WERI-Rb-1 (cell line): ENCODE measurements at regions not wholly inside any gene's neighbourhood (a gene's known extent, or its start where the extent isn't known, plus 50 kb on each side); places are given as distances from the start of the nearest gene placed in this dataset.

Source experiments
- DNase-seq: peaks from one replicate; pipeline ENCODE4 v3.0.0-alpha.2; 2020
- H3K27ac ChIP-seq: fragments of 250-450 bp; sonication (Bioruptor Pico); 2 replicates; pipeline ENCODE4 v1.5.1; 2020; ENCODE audit warnings: mild to moderate bottlenecking, moderate library complexity
- H3K27me3 ChIP-seq: fragments of 250-450 bp; sonication (Bioruptor Pico); 2 replicates; pipeline ENCODE4 v1.5.1; 2021; ENCODE audit warnings: mild to moderate bottlenecking, low read depth, moderate library complexity; ENCODE audit not compliant: insufficient read depth, severe bottlenecking
- H3K36me3 ChIP-seq: fragments of 250-450 bp; sonication (Bioruptor Pico); 2 replicates; pipeline ENCODE4 v1.5.1; 2020; ENCODE audit warnings: mild to moderate bottlenecking, moderate library complexity
- H3K4me3 ChIP-seq: 2 replicates; pipeline ENCODE4 v1.5.1; 2011; ENCODE audit warnings: low read depth, mild to moderate bottlenecking, control low read depth, low read length
- H3K9me3 ChIP-seq: fragments of 250-450 bp; sonication (Bioruptor Pico); 2 replicates; pipeline ENCODE4 v1.5.1; 2021; ENCODE audit warnings: mild to moderate bottlenecking, moderate library complexity; ENCODE audit not compliant: severe bottlenecking
- TF ChIP-seq, protein P1 (sequence below): IDR thresholded peaks from 2 replicates; pipeline ENCODE4 v1.5.1; 2011; ENCODE audit warnings: low read depth, mild to moderate bottlenecking, control low read depth, inconsistent platforms, low read length

DNA sequence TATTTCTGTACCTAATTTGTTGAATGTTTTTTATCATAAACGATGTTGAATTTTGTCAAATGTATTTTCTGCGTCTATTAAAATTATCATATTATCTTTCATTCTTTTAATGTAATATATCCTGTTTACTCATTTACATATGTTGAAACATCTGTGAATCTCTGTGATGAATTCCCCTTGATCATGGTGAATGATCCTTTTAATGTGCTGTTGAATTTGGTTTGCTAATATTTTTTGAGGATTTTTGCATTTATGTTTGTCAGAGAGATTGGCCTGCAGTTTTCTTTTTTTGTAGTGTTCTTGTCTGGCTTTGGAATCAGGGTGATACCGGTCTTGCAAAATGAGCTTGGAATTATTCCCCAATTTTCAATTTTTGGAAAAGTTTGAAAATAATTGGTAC lies 569.3 kb upstream of the CCDC179 start:
- Histone ChIP-seq H3K36me3 (no peaks in the 10 kb centered on the region), H3K27me3 (peaks cover 4% of the 10 kb centered on the region), H3K27ac (no peak overlapping the region), H3K9me3 (no peaks in the 10 kb centered on the region), H3K4me3 (no peak overlapping the region)
- DNase-seq, result no peak
- TF ChIP-seq, protein P1, sequence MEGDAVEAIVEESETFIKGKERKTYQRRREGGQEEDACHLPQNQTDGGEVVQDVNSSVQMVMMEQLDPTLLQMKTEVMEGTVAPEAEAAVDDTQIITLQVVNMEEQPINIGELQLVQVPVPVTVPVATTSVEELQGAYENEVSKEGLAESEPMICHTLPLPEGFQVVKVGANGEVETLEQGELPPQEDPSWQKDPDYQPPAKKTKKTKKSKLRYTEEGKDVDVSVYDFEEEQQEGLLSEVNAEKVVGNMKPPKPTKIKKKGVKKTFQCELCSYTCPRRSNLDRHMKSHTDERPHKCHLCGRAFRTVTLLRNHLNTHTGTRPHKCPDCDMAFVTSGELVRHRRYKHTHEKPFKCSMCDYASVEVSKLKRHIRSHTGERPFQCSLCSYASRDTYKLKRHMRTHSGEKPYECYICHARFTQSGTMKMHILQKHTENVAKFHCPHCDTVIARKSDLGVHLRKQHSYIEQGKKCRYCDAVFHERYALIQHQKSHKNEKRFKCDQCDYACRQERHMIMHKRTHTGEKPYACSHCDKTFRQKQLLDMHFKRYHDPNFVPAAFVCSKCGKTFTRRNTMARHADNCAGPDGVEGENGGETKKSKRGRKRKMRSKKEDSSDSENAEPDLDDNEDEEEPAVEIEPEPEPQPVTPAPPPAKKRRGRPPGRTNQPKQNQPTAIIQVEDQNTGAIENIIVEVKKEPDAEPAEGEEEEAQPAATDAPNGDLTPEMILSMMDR, result no peak

- TF ChIP-seq, protein P1, result no peak
- no peaks in the 10 kb centered on the region for H3K36me3 ChIP-seq
- DNase-seq, result no peak
- H3K9me3 ChIP-seq, result no peaks in the 10 kb centered on the region
- no peak overlapping the region for H3K27ac ChIP-seq
- H3K4me3 ChIP-seq, result no peak overlapping the region
- H3K27me3 ChIP-seq, result no peaks in the 10 kb centered on the region
Measured at GRCh38 chr11:23453522-23453921, 593.2 kb upstream of the CCDC179 start.

GRCh38 chr11:23455321-23455891 lies 595.1 kb upstream of the CCDC179 start:
- Histone ChIP-seq H3K9me3 (no peaks in the 10 kb centered on the region), H3K27me3 (no peaks in the 10 kb centered on the region), H3K27ac (no peak overlapping the region), H3K36me3 (no peaks in the 10 kb centered on the region), H3K4me3 (no peak overlapping the region)
- no peak for DNase-seq
- TF ChIP-seq, protein P1, result no peak

- TF ChIP-seq, protein P1, result no peak
- no peak for DNase-seq
Measured at GRCh38 chr11:23457641-23458040, 597.4 kb upstream of the CCDC179 start.

DNA sequence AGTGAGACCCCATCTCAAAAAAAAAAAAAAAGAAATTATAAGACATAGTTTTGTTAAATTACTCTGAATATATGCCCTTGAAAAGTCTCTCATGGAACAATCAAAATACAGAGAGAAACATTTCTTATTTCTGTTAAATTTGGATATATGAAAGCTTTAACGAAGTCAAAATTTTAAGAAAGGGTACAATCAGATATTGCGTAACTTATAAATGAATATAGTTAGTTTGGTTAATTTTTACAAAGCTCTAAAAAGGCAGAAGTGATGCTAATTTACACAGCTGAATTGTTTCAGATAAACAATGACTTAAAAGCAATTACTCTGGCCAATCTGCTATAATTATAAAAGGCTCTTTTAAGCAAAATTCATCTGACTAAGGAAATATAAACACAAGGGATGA lies 611.6 kb upstream of the CCDC179 start:
- Histone ChIP-seq H3K27me3 (no peaks in the 10 kb centered on the region), H3K36me3 (no peaks in the 10 kb centered on the region), H3K9me3 (no peaks in the 10 kb centered on the region), H3K4me3 (no peak overlapping the region), H3K27ac (no peak overlapping the region)
- DNase-seq, result no peak
- TF ChIP-seq, protein P1, result no peak

More at GRCh38 chr11:23457641-23458040, 597.4 kb upstream of the CCDC179 start:
- Histone ChIP-seq H3K9me3 (no peaks in the 10 kb centered on the region), H3K27ac (no peak overlapping the region), H3K36me3 (no peaks in the 10 kb centered on the region), H3K27me3 (no peaks in the 10 kb centered on the region), H3K4me3 (no peak overlapping the region)

- Histone ChIP-seq H3K4me3 (no peak overlapping the region), H3K27me3 (no peaks in the 10 kb centered on the region), H3K36me3 (no peaks in the 10 kb centered on the region), H3K27ac (no peak overlapping the region), H3K9me3 (no peaks in the 10 kb centered on the region)
- TF ChIP-seq, protein P1, result no peak
- no peak for DNase-seq
Measured at GRCh38 chr11:23473782-23474181, 613.5 kb upstream of the CCDC179 start.
